HepG2 (cell line): ENCODE measurements at regions not wholly inside any gene's neighbourhood (a gene's known extent, or its start where the extent isn't known, plus 50 kb on each side); places are given as distances from the start of the nearest gene placed in this dataset.

ENCODE experiments used
- ATAC-seq: fragments of 200-7000 bp; cut with Tn5 transposase; 3 replicates; pipeline ENCODE4 v1.9.1; 2020; ENCODE audit warnings: mild to moderate bottlenecking, moderate library complexity
- BruUV-seq: library from RNA; stranded (reverse); fragments of 400-500 nt; replicated peaks from 2 replicates; lab custom pipeline; 2021; lab: Mats Ljungman, UMichigan
- CTCF ChIA-PET: fragments of 300-600 bp; formaldehyde crosslinking; extraction: SDS; loops from one replicate; lab custom pipeline; 2021; ENCODE audit warnings: low total read pairs, inconsistent platforms, low intra/inter-chr PET ratio; lab: Yijun Ruan, JAX
- POLR2A ChIA-PET: fragments of 350-600 bp; sonication (Branson Sonifier 250); formaldehyde crosslinking; loops from one replicate; lab custom pipeline; 2020; ENCODE audit warnings: antibody characterized with exemption, inconsistent platforms; lab: Yijun Ruan, JAX
- DNase-seq: peaks from one replicate; pipeline ENCODE4 v3.0.0-alpha.2; 2015; ENCODE audit warnings: low spot score
- FAIRE-seq: peaks from 3 replicates; lab custom pipeline; 2011; peaks lifted over from hg19 to GRCh38; lab: Jason Lieb, UNC
- H2AFZ ChIP-seq: one replicate; pipeline ENCODE4 v1.6.1; 2011; ENCODE audit warnings: low read length, inconsistent platforms
- H3K27ac ChIP-seq: fragments of 300-600 bp; 3 replicates; pipeline ENCODE4 v1.8.0; 2011; ENCODE audit warnings: mixed run types, mild to moderate bottlenecking, mixed read lengths, low read length, inconsistent platforms; ENCODE audit not compliant: insufficient read depth; ENCODE audit errors: extremely low read length
- H3K27me3 ChIP-seq, 2 experiments: fragments of 200-600 bp in 1 of 2; 2 replicates in 1 of 2; 3 replicates in 1 of 2; pipeline versions ENCODE4 v1.6.0 to v1.8.0; 2011; ENCODE audit warnings: low read length in 2 of 2, mild to moderate bottlenecking in 2 of 2, moderate library complexity in 2 of 2, inconsistent platforms in 1 of 2; ENCODE audit not compliant: insufficient read depth in 2 of 2, control insufficient read depth in 1 of 2
- H3K36me3 ChIP-seq, 2 experiments: fragments of 200-600 bp in 1 of 2; replicated peaks in 1 of 2; 2 replicates in 1 of 2; 3 replicates in 1 of 2; pipeline versions ENCODE4 v1.5.1 to v1.8.0; 2011; ENCODE audit warnings: low read length in 2 of 2, inconsistent platforms in 1 of 2; ENCODE audit not compliant: insufficient read depth in 2 of 2, control insufficient read depth in 1 of 2
- H3K4me1 ChIP-seq: 2 replicates; pipeline ENCODE4 v1.5.1; 2012; ENCODE audit warnings: low read length, inconsistent platforms; ENCODE audit not compliant: insufficient read depth
- H3K4me2 ChIP-seq: 2 replicates; pipeline ENCODE4 v1.6.0; 2011; ENCODE audit warnings: low read depth, low read length, inconsistent platforms
- H3K4me3 ChIP-seq, 3 experiments: fragments of 200-600 bp in 1 of 3; sonication (generic), shearing (Covaris generic) in 1 of 3; replicated peaks in 1 of 3; 2 replicates each; pipeline ENCODE4 v1.5.1; 2011 to 2016; ENCODE audit warnings: low read length in 3 of 3, inconsistent platforms in 2 of 3, low read depth in 2 of 3, mild to moderate bottlenecking in 2 of 3, control low read depth in 1 of 3, mixed read lengths in 1 of 3; ENCODE audit not compliant: insufficient read depth in 1 of 3
- H3K79me2 ChIP-seq: one replicate; pipeline ENCODE4 v1.6.1; 2011; ENCODE audit warnings: low read length, inconsistent platforms; ENCODE audit not compliant: insufficient read depth
- H3K9ac ChIP-seq: 2 replicates; pipeline ENCODE4 v1.6.0; 2011; ENCODE audit warnings: mild to moderate bottlenecking, low read depth, low read length, inconsistent platforms; ENCODE audit not compliant: insufficient read depth
- H3K9me3 ChIP-seq: 2 replicates; pipeline ENCODE4 v1.5.1; 2012; ENCODE audit warnings: mild to moderate bottlenecking, low read length
- H4K20me1 ChIP-seq: 2 replicates; pipeline ENCODE4 v1.6.0; 2011; ENCODE audit warnings: inconsistent platforms, mild to moderate bottlenecking, low read length, moderate library complexity; ENCODE audit not compliant: insufficient read depth
- CAMTA2 ChIP-seq: sonication (generic); formaldehyde crosslinking; IDR thresholded peaks from 2 replicates; pipeline ENCODE4 v1.4.0; 2020; ENCODE audit warnings: mild to moderate bottlenecking, missing genetic modification reagents, borderline replicate concordance
- FOSL2 ChIP-seq: sonication (generic); formaldehyde crosslinking; IDR thresholded peaks from 2 replicates; pipeline ENCODE4 v1.4.0; 2020; ENCODE audit warnings: missing genetic modification reagents
- HNRNPK ChIP-seq: fragments of 200-400 bp; formaldehyde crosslinking; IDR thresholded peaks from 2 replicates; pipeline ENCODE4 v1.6.1; 2018; ENCODE audit warnings: low read length, low read depth, moderate library complexity, mild to moderate bottlenecking; ENCODE audit not compliant: poor library complexity, severe bottlenecking
- NR3C1 ChIP-seq: sonication (generic); formaldehyde crosslinking; IDR thresholded peaks from 2 replicates; pipeline ENCODE4 v1.4.0; 2020; ENCODE audit warnings: missing genetic modification reagents
- PREB ChIP-seq: sonication (generic); formaldehyde crosslinking; IDR thresholded peaks from 2 replicates; pipeline ENCODE4 v1.4.0; 2020; ENCODE audit warnings: missing genetic modification reagents
- SALL1 ChIP-seq: sonication (generic); formaldehyde crosslinking; IDR thresholded peaks from 2 replicates; pipeline ENCODE4 v1.8.0; 2022; ENCODE audit warnings: mild to moderate bottlenecking, missing genetic modification reagents
- SOX6 ChIP-seq, 2 experiments: fragments of 450-650 bp in 1 of 2; sonication (generic) in 1 of 2; formaldehyde crosslinking in 1 of 2; IDR thresholded peaks; 2 replicates each; pipeline versions ENCODE4 v1.4.0 to v1.6.1; 2017 to 2020; ENCODE audit warnings: antibody characterized with exemption in 1 of 2, mild to moderate bottlenecking in 1 of 2, missing genetic modification reagents in 1 of 2
- ZNF10 ChIP-seq: sonication (generic); formaldehyde crosslinking; IDR thresholded peaks from 2 replicates; pipeline ENCODE4 v1.4.0; 2020; ENCODE audit warnings: mild to moderate bottlenecking, low read depth, missing genetic modification reagents, borderline replicate concordance
- ZNF30 ChIP-seq: sonication (generic); formaldehyde crosslinking; IDR thresholded peaks from 2 replicates; pipeline ENCODE4 v1.5.0; 2020; ENCODE audit warnings: mild to moderate bottlenecking, missing genetic modification reagents
- ZNF512 ChIP-seq: sonication (generic); formaldehyde crosslinking; IDR thresholded peaks from 2 replicates; pipeline ENCODE4 v1.4.0; 2020; ENCODE audit warnings: mild to moderate bottlenecking, missing genetic modification reagents
- ZNF570 ChIP-seq: sonication (generic); formaldehyde crosslinking; IDR thresholded peaks from 2 replicates; pipeline ENCODE4 v1.4.0; 2020; ENCODE audit warnings: mild to moderate bottlenecking, missing genetic modification reagents, borderline replicate concordance
- ZNF691 ChIP-seq: sonication (generic); formaldehyde crosslinking; IDR thresholded peaks from 2 replicates; pipeline ENCODE4 v1.4.0; 2020; ENCODE audit warnings: missing genetic modification reagents, low read depth, mild to moderate bottlenecking, borderline replicate concordance
- ZNF703 ChIP-seq: sonication (generic); formaldehyde crosslinking; IDR thresholded peaks from 2 replicates; pipeline ENCODE4 v1.5.1; 2020; ENCODE audit warnings: missing genetic modification reagents, mild to moderate bottlenecking, moderate library complexity, borderline replicate concordance
- ZNF740 ChIP-seq: sonication (generic); formaldehyde crosslinking; IDR thresholded peaks from 2 replicates; pipeline ENCODE4 v1.4.0; 2020; ENCODE audit warnings: missing genetic modification reagents
- WGBS: methylation state at CpG from one replicate; pipeline ENCODE4 v1.1.6; 2017; ENCODE audit warnings: low lambda C conversion rate; 5-methylcytosine and 5-hydroxymethylcytosine counted together
- in situ Hi-C: cut with HindIII; loops from 2 replicates; pipeline ENCODE4 v1.10.0; 2017; ENCODE audit warnings: low pct_unique_long_range_greater_than_20kb; ENCODE audit not compliant: extremely low pct_ligation_motif_present
- intact Hi-C: fragments of 100-400 bp; cut with micrococcal nuclease; formaldehyde crosslinking; loops from one replicate; pipeline ENCODE4 v1.10.0; 2022; ENCODE audit not compliant: unreplicated experiment

GRCh38 chr20:4512891-4513550 lies 173.2 kb upstream of the PRNP start:
- under 1% methylated on average over 3 of the region's 3 CpGs for WGBS
- Histone ChIP-seq H3K27me3 (0 out of 5 replicates have a peak, but pooled peaks cover 0 to 3% of the 10 kb centered on the region in 2 experiments), H3K79me2 (no peaks in the 10 kb centered on the region), H3K9ac (no peak overlapping the region), H3K4me1 (no peaks in the 10 kb centered on the region), H3K27ac (no peak overlapping the region), H3K36me3 (no peaks in the 10 kb centered on the region), H4K20me1 (no peaks in the 10 kb centered on the region), H3K4me2 (no peak overlapping the region), H3K4me3 (no peak overlapping the region), H2AFZ (no peak overlapping the region), H3K9me3 (no peaks in the 10 kb centered on the region)
- ChIA-PET CTCF (no interaction called here), POLR2A (no interaction called here)
- FAIRE-seq = no peak
- ATAC-seq = no peak
- BruUV-seq = no TSS peak
- peak; percentile 38 for DNase-seq
- TF ChIP-seq HNRNPK (peak; percentile 32), SALL1 (no peak)
- in situ Hi-C loops = no loop called here
- intact Hi-C loops = no loop called here

- no peak for FAIRE-seq
- Histone ChIP-seq H3K9ac (no peak overlapping the region), H3K4me3 (no peak overlapping the region), H3K79me2 (no peaks in the 10 kb centered on the region), H4K20me1 (no peaks in the 10 kb centered on the region), H2AFZ (no peak overlapping the region), H3K36me3 (no peaks in the 10 kb centered on the region), H3K4me2 (no peak overlapping the region), H3K27me3 (0 out of 5 replicates have a peak, but pooled peaks cover 0 to 3% of the 10 kb centered on the region in 2 experiments), H3K9me3 (no peaks in the 10 kb centered on the region), H3K27ac (no peak overlapping the region), H3K4me1 (no peaks in the 10 kb centered on the region)
- no TSS peak for BruUV-seq
- in situ Hi-C loops = no loop called here
- ChIA-PET POLR2A (no interaction called here), CTCF (no interaction called here)
- DNase-seq = no peak
- intact Hi-C loops = no loop called here
- 7% methylated on average over 1 of the region's 1 CpG for WGBS
- ATAC-seq = no peak
- TF ChIP-seq PREB (CRISPR knock-in tag) = no peak
- TF ChIP-seq FOSL2 (CRISPR knock-in tag) = no peak
- TF ChIP-seq ZNF30 (CRISPR knock-in tag) = no peak
- no peak for TF ChIP-seq ZNF740 (CRISPR knock-in tag)
- no peak for TF ChIP-seq ZNF691
- TF ChIP-seq CAMTA2 (CRISPR knock-in tag) = no peak
- TF ChIP-seq NR3C1 (CRISPR knock-in tag) = no peak
- TF ChIP-seq ZNF512 = no peak
- no peak for TF ChIP-seq ZNF570
- TF ChIP-seq SOX6 (IDR thresholded peaks at IDR 0.05) = no peak
- no peak for TF ChIP-seq SOX6 (CRISPR knock-in tag; IDR thresholded peaks at IDR 0.05)
- TF ChIP-seq ZNF703 = no peak
- TF ChIP-seq ZNF10 (CRISPR knock-in tag) = no peak
Measured at GRCh38 chr20:4511776-4512175, 174.5 kb upstream of the PRNP start.
